GM21381 (cell line): ENCODE measurements at regions not wholly inside any gene's neighbourhood (a gene's known extent, or its start where the extent isn't known, plus 50 kb on each side); places are given as distances from the start of the nearest gene placed in this dataset.

ENCODE experiments used
- ATAC-seq: cut with Tn5 transposase; IDR thresholded peaks from one replicate; pipeline ENCODE4 v1.9.1; 2021; ENCODE audit warnings: mild to moderate bottlenecking, moderate library complexity; ENCODE audit not compliant: unreplicated experiment

- ATAC-seq = no peak
Observed at GRCh38 chr3:30201715-30202114, 404.7 kb upstream of the TGFBR2 start.

DNA sequence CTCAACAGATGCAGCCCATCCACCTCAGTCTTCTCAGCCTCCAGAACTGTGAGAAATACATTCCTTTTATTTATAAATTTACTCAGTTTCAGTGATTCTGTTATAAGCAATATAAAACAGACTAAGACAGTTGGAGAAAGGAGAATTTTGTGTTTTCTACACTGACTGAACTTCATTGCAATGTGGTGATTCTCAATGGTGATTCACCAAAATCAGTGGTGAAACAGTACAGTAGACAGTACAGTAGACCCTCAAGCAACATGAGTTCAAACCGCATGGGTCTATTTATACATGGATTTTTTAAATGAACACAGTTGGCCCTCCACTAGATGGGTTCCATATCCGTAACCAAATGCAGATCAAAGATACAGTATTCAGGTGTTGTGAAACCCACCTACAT, 403.1 kb upstream of the TGFBR2 start:
- ATAC-seq = no peak

- no peak for ATAC-seq
Observed at GRCh38 chr3:30204126-30204525, 402.3 kb upstream of the TGFBR2 start.

- ATAC-seq = no peak
Observed at GRCh38 chr3:30206051-30206450, 400.4 kb upstream of the TGFBR2 start.

DNA sequence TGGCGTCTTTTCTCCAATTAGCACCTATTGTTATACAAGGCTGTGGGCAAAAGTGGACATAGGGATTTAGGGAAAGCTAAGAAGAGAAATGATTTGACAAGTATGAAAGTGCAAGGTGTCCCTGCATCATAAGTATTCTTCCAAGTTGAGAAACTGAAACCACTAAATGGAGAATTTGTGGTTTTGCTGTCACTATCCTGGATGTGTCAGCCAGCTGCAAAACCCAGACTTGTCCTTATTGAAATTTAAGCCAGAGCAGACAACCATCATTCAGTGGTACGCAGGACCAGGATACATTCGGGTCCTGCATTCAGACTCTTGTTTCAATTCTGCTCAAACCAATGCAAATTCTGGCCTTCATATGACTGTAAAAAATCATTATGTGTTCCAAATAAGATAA, 384.8 kb upstream of the TGFBR2 start:
- no peak for ATAC-seq

- no peak for ATAC-seq
Observed at GRCh38 chr3:30222441-30222840, 384.0 kb upstream of the TGFBR2 start.

- ATAC-seq = no peak
Observed at GRCh38 chr3:30225021-30225420, 381.4 kb upstream of the TGFBR2 start.

DNA sequence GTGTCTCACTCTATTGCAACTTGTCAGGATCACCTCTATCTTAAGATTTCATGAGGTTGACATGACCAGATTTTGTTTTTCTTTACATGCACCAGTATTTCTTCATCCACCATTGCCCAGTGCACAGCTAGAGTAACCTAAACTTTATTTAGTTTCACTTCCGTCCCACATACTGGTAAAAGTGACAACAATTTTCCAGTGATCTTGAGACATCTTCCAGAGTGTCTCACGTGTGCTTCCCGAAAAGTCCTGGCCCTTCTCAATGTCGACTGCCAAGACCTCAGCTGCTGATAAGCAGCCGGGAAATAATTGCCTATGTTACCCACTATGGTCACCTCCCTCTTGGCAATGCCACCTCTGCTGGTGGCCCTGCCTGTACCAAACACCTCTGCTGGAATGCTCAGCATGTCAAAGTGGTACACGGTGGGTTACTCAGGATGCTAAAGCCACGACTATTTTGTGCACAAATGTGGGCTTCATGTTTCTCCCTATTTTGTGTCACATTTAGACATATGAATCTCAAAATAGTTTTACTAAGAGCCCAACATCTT, 379.7 kb upstream of the TGFBR2 start:
- no peak for ATAC-seq

DNA sequence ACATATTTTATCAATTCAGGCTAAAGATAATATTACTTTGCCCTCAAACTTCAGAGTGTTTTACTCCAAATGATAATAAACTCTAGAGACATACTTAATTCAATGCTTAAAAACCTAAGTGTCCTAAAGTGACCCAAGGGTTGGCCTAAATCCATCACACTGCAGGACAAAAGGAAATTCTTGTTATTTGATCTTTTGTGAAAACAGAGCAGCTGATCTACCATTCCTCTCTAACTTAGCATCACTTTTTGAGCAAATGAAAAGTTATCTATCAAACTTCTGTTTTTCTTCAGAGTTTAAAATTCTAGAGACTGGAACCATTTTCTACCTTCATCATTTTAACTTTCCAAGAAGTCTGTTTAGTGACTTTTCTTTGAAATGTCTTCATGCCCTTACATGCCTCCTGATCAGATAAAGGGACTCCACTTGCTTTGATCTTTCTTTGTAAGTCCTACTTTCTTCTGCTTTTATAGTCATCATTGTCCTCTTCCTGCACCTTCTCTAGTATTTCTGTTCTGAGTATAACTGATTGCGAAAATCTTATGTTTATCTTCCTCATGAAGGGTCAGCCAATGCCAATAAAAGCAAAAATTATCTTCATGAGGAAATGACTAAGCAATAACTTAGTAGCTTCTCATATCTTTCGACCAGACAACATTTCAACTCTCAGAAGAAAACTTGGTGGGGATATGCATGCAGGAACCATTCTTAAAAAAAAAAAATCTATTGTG, 378.7 kb upstream of the TGFBR2 start:
- no peak for ATAC-seq

DNA sequence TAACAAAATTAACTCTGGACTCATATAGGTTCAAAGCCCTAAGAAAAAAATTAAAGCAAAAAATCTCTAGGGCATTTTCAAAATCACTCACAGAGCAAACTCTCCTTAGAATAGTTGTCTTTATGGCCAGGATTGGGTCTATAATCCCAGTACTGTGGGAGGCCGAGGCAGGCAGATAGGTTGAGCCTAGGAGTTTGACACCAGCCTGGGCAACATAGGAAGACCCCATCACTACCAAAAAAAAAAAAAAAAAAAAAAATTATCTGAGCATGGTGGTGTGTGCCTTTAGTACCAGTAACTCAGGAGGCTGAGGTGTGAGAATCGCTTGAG, 378.1 kb upstream of the TGFBR2 start:
- no peak for ATAC-seq

- ATAC-seq = no peak
Observed at GRCh38 chr3:30231277-30232141, 374.9 kb upstream of the TGFBR2 start.

- ATAC-seq = no peak
Observed at GRCh38 chr3:30232142-30232541, 374.3 kb upstream of the TGFBR2 start.

- no peak for ATAC-seq
Observed at GRCh38 chr3:30233913-30234646, 372.3 kb upstream of the TGFBR2 start.

DNA sequence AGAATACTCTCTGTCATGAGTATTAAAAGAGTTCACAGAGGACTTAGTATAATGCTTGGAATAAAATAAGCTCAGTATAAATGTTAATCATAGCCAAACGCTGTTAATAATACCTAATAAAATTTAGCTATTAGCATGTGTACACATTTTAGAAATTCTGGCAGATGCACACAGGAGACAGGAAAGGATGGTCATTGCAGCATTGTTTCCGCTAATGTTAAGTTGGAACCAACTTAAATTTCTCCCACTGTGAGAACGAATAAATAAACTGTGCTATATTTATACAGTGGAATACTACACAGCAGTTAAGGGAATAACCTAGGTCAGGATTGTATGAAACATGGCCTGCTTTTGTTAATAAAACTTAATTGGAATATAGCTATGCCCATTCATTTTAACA, 370.4 kb upstream of the TGFBR2 start:
- ATAC-seq = no peak

- no peak for ATAC-seq
Observed at GRCh38 chr3:30241721-30242120, 364.7 kb upstream of the TGFBR2 start.

GRCh38 chr3:30245858-30246622, 360.4 kb upstream of the TGFBR2 start:
- no peak for ATAC-seq

GRCh38 chr3:30248423-30248822, 358.0 kb upstream of the TGFBR2 start:
- peak; percentile 97 for ATAC-seq

- ATAC-seq = no peak
Observed at GRCh38 chr3:30252474-30252873, 353.9 kb upstream of the TGFBR2 start.

DNA sequence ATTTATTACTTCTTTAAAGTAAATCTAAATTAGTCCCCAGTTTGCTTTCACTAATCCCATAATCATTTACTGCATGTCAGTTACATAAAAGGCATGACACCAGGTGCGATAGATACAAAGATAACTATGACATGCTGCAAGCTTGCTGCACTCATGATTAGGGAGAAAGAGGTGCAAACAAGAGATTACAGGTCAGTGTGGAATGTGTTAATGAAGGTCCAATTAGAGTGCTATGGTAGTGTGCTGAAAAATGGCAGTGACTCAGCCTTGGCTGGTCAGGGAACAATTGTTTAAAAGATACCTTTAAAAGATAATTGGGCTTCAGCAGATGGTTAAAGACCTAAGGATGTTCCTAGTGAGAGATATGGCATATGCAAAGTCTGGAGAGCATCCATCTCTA, 352.6 kb upstream of the TGFBR2 start:
- no peak for ATAC-seq

- no peak for ATAC-seq
Observed at GRCh38 chr3:30256474-30256873, 349.9 kb upstream of the TGFBR2 start.
